K562 (cell line): ENCODE measurements at regions not wholly inside any gene's neighbourhood (a gene's known extent, or its start where the extent isn't known, plus 50 kb on each side); places are given as distances from the start of the nearest gene placed in this dataset.

Experiments used
- BCL6 ChIP-seq: fragments of 250-450 bp; sonication (Bioruptor Pico); IDR thresholded peaks from 2 replicates; pipeline ENCODE4 v1.4.0; 2020
- CTBP1 ChIP-seq: fragments of 450-650 bp; IDR thresholded peaks from 2 replicates; pipeline ENCODE4 v1.6.1; 2016; ENCODE audit warnings: borderline replicate concordance
- EP300 ChIP-seq: IDR thresholded peaks from 2 replicates; pipeline ENCODE4 v1.6.1; 2012; ENCODE audit warnings: low read length, improper control_type of control experiment
- GABPB2 ChIP-seq: fragments of 250-450 bp; sonication (Bioruptor Pico); conservative IDR thresholded peaks from 2 replicates; pipeline ENCODE4 v1.5.1; 2021; ENCODE audit warnings: mild to moderate bottlenecking
- MAFG ChIP-seq: fragments of 450-650 bp; conservative IDR thresholded peaks from 2 replicates; pipeline ENCODE4 v1.6.1; 2016; ENCODE audit warnings: missing genetic modification characterization, missing compliant biosample characterization
- POLR2A ChIP-seq: fragments of 450-650 bp; conservative IDR thresholded peaks from 2 replicates; pipeline ENCODE4 v1.6.1; 2016
- RBM14 ChIP-seq: fragments of 200-400 bp; formaldehyde crosslinking; IDR thresholded peaks from 2 replicates; pipeline ENCODE4 v1.6.1; 2018; ENCODE audit warnings: low read depth, mild to moderate bottlenecking, low read length, moderate library complexity, borderline replicate concordance; ENCODE audit not compliant: insufficient read depth
- ZNF24 ChIP-seq: fragments of 450-650 bp; IDR thresholded peaks from 2 replicates; pipeline ENCODE4 v1.6.1; 2016
- ZNF274 ChIP-seq: IDR thresholded peaks from 2 replicates; pipeline ENCODE4 v1.6.1; 2011; ENCODE audit warnings: low read depth, mild to moderate bottlenecking, low read length, moderate library complexity, borderline replicate concordance
- TF ChIP-seq, protein P1 (sequence below), 3 experiments: IDR thresholded peaks in 2 of 3; conservative IDR thresholded peaks in 1 of 3; 2 replicates each; pipeline ENCODE4 v1.5.1; 2011 to 2012; ENCODE audit warnings: low read length in 3 of 3, mild to moderate bottlenecking in 3 of 3, control low read depth in 2 of 3, improper control_type of control experiment in 1 of 3, inconsistent platforms in 1 of 3, low read depth in 1 of 3, mixed read lengths in 1 of 3, moderate library complexity in 1 of 3; ENCODE audit not compliant: insufficient read depth in 2 of 3

DNA sequence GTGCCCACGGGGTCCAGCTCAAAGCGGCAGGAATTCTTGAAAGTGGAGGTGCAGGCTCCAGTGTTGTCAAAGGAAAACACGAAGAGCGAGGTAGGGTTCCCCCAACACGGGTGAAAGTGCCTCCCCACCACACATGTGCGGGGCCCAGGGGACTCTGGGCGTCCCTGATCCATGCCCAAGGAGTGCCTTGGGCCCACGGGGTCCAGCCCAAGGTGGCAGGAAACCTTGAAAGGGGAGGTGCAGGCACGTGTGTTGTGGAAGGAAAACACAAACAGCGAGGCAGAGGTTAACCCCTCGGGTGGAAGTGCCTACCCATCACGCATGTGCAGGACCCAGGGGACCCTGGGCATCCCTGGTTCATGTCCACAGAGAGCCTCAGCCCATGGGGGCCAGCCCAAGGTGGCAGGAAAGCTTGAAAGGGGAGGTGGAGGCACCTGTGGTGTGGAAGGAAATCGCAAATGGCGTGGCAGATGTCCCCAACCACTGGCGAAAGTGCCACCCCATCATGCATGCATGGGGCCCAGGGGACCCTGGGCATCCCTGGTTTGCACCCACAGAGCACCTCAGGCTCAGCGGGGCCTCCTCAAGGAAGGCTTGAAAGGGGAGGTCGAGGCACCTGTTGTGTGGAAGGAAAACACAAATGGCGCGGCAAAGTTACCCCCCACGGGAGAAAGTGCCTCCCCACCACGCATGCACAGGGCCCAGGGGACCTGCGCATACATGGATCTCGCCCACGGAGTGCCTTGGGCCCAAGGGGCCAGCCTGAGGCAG is 584.6 kb downstream of the ALG10 start:
- TF ChIP-seq CTBP1 (no peak), POLR2A (no peak), BCL6 (CRISPR knock-in tag) (no peak), ZNF274 (no peak), ZNF24 (no peak), RBM14 (no peak), EP300 (no peak), MAFG (no peak), GABPB2 (CRISPR knock-in tag) (no peak)
- TF ChIP-seq, protein P1, sequence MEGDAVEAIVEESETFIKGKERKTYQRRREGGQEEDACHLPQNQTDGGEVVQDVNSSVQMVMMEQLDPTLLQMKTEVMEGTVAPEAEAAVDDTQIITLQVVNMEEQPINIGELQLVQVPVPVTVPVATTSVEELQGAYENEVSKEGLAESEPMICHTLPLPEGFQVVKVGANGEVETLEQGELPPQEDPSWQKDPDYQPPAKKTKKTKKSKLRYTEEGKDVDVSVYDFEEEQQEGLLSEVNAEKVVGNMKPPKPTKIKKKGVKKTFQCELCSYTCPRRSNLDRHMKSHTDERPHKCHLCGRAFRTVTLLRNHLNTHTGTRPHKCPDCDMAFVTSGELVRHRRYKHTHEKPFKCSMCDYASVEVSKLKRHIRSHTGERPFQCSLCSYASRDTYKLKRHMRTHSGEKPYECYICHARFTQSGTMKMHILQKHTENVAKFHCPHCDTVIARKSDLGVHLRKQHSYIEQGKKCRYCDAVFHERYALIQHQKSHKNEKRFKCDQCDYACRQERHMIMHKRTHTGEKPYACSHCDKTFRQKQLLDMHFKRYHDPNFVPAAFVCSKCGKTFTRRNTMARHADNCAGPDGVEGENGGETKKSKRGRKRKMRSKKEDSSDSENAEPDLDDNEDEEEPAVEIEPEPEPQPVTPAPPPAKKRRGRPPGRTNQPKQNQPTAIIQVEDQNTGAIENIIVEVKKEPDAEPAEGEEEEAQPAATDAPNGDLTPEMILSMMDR (IDR thresholded peaks at IDR 0.05 in 2 of 3, conservative IDR thresholded peaks at IDR 0.05 in 1 of 3; ENCODE audit: insufficient read depth in 2 of 3, low read depth in 1 of 3, low read length in 3 of 3): no peak
